ENCODE measurements at regions not wholly inside any gene's neighbourhood (a gene's known extent, or its start where the extent isn't known, plus 50 kb on each side); places are given as distances from the start of the nearest gene placed in this dataset.

DNA sequence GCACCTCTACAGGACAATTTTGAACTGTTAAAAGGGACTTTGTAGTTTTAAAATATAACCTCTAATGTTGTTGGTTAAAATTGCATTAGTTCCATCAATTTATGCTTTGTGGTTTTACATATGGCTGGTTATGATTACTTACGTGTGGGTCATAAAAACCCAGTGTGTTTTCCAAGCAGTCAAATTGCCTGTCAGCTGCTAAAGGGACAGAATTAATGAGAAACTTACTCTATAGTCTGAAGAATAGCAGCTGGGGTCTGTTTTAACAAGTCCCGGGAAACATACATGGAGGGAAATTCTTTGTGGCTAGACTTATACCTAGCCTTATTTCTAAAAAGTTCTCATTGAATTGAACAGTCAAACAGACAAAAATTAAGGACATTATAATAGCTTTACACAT, 820.9 kb upstream of the ADGRL4 start:
- Mint-ChIP-seq H3K4me1 (ENCODE audit: unreplicated experiment) (no peaks in the 10 kb centered on the region), H3K36me3 (ENCODE audit: unreplicated experiment) (no peaks in the 10 kb centered on the region), H3K4me3 (ENCODE audit: unreplicated experiment) (no peak overlapping the region), H3K27me3 (ENCODE audit: unreplicated experiment) (no peaks in the 10 kb centered on the region), H3K9me3 (ENCODE audit: unreplicated experiment) (no peaks in the 10 kb centered on the region), H3K27ac (ENCODE audit: unreplicated experiment) (no peak overlapping the region)
- no peak for DNase-seq (ENCODE audit: extremely low spot score, unreplicated experiment)
- TF ChIP-seq, protein P1, sequence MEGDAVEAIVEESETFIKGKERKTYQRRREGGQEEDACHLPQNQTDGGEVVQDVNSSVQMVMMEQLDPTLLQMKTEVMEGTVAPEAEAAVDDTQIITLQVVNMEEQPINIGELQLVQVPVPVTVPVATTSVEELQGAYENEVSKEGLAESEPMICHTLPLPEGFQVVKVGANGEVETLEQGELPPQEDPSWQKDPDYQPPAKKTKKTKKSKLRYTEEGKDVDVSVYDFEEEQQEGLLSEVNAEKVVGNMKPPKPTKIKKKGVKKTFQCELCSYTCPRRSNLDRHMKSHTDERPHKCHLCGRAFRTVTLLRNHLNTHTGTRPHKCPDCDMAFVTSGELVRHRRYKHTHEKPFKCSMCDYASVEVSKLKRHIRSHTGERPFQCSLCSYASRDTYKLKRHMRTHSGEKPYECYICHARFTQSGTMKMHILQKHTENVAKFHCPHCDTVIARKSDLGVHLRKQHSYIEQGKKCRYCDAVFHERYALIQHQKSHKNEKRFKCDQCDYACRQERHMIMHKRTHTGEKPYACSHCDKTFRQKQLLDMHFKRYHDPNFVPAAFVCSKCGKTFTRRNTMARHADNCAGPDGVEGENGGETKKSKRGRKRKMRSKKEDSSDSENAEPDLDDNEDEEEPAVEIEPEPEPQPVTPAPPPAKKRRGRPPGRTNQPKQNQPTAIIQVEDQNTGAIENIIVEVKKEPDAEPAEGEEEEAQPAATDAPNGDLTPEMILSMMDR (IDR thresholded peaks at IDR 0.05) = no peak

- H3K27ac Mint-ChIP-seq (ENCODE audit: unreplicated experiment) = no peak overlapping the region
- H3K4me1 Mint-ChIP-seq (ENCODE audit: unreplicated experiment) = no peaks in the 10 kb centered on the region
- no peaks in the 10 kb centered on the region for H3K27me3 Mint-ChIP-seq (ENCODE audit: unreplicated experiment)
- DNase-seq (ENCODE audit: extremely low spot score, unreplicated experiment) = no peak
- H3K36me3 Mint-ChIP-seq (ENCODE audit: unreplicated experiment) = no peaks in the 10 kb centered on the region
- no peak overlapping the region for H3K4me3 Mint-ChIP-seq (ENCODE audit: unreplicated experiment)
- TF ChIP-seq, protein P1 (IDR thresholded peaks at IDR 0.05) = no peak
- H3K9me3 Mint-ChIP-seq (ENCODE audit: unreplicated experiment) = no peaks in the 10 kb centered on the region
Measured at GRCh38 chr1:79825551-79825950, 819.0 kb upstream of the ADGRL4 start.

GRCh38 chr1:79822053-79822452, 815.5 kb upstream of the ADGRL4 start:
- TF ChIP-seq, protein P1 (IDR thresholded peaks at IDR 0.05) = no peak

GRCh38 chr1:79819140-79819539, 812.6 kb upstream of the ADGRL4 start:
- H3K9me3 Mint-ChIP-seq (ENCODE audit: unreplicated experiment) = no peaks in the 10 kb centered on the region
- H3K27ac Mint-ChIP-seq (ENCODE audit: unreplicated experiment) = no peak overlapping the region
- H3K4me3 Mint-ChIP-seq (ENCODE audit: unreplicated experiment) = no peak overlapping the region
- H3K36me3 Mint-ChIP-seq (ENCODE audit: unreplicated experiment) = no peaks in the 10 kb centered on the region
- H3K27me3 Mint-ChIP-seq (ENCODE audit: unreplicated experiment) = no peaks in the 10 kb centered on the region
- TF ChIP-seq, protein P1 (IDR thresholded peaks at IDR 0.05) = no peak
- H3K4me1 Mint-ChIP-seq (ENCODE audit: unreplicated experiment) = no peaks in the 10 kb centered on the region
- DNase-seq (ENCODE audit: extremely low spot score, unreplicated experiment) = no peak

More at GRCh38 chr1:79822053-79822452, 815.5 kb upstream of the ADGRL4 start:
- H3K4me1 Mint-ChIP-seq (ENCODE audit: unreplicated experiment) = no peaks in the 10 kb centered on the region
- DNase-seq (ENCODE audit: extremely low spot score, unreplicated experiment) = no peak
- H3K27me3 Mint-ChIP-seq (ENCODE audit: unreplicated experiment) = no peaks in the 10 kb centered on the region
- no peaks in the 10 kb centered on the region for H3K36me3 Mint-ChIP-seq (ENCODE audit: unreplicated experiment)
- no peaks in the 10 kb centered on the region for H3K9me3 Mint-ChIP-seq (ENCODE audit: unreplicated experiment)
- H3K4me3 Mint-ChIP-seq (ENCODE audit: unreplicated experiment) = no peak overlapping the region
- no peak overlapping the region for H3K27ac Mint-ChIP-seq (ENCODE audit: unreplicated experiment)

GRCh38 chr1:79817031-79817560, 810.6 kb upstream of the ADGRL4 start:
- H3K4me1 Mint-ChIP-seq (ENCODE audit: unreplicated experiment) = no peaks in the 10 kb centered on the region
- DNase-seq (ENCODE audit: extremely low spot score, unreplicated experiment) = no peak
- no peak overlapping the region for H3K27ac Mint-ChIP-seq (ENCODE audit: unreplicated experiment)
- no peaks in the 10 kb centered on the region for H3K9me3 Mint-ChIP-seq (ENCODE audit: unreplicated experiment)
- no peaks in the 10 kb centered on the region for H3K27me3 Mint-ChIP-seq (ENCODE audit: unreplicated experiment)
- no peaks in the 10 kb centered on the region for H3K36me3 Mint-ChIP-seq (ENCODE audit: unreplicated experiment)
- no peak overlapping the region for H3K4me3 Mint-ChIP-seq (ENCODE audit: unreplicated experiment)
- TF ChIP-seq, protein P1 (IDR thresholded peaks at IDR 0.05) = no peak
